HepG2 (cell line): ENCODE measurements at regions not wholly inside any gene's neighbourhood (a gene's known extent, or its start where the extent isn't known, plus 50 kb on each side); places are given as distances from the start of the nearest gene placed in this dataset.

Experiments
- ATAC-seq: fragments of 200-7000 bp; cut with Tn5 transposase; 3 replicates; pipeline ENCODE4 v1.9.1; 2020; ENCODE audit warnings: mild to moderate bottlenecking, moderate library complexity
- BruUV-seq: library from RNA; stranded (reverse); fragments of 400-500 nt; replicated peaks from 2 replicates; lab custom pipeline; 2021; lab: Mats Ljungman, UMichigan
- CTCF ChIA-PET: fragments of 300-600 bp; formaldehyde crosslinking; extraction: SDS; loops from one replicate; lab custom pipeline; 2021; ENCODE audit warnings: low total read pairs, inconsistent platforms, low intra/inter-chr PET ratio; lab: Yijun Ruan, JAX
- POLR2A ChIA-PET: fragments of 350-600 bp; sonication (Branson Sonifier 250); formaldehyde crosslinking; loops from one replicate; lab custom pipeline; 2020; ENCODE audit warnings: antibody characterized with exemption, inconsistent platforms; lab: Yijun Ruan, JAX
- DNase-seq: peaks from one replicate; pipeline ENCODE4 v3.0.0-alpha.2; 2015; ENCODE audit warnings: low spot score
- FAIRE-seq: peaks from 3 replicates; lab custom pipeline; 2011; peaks lifted over from hg19 to GRCh38; lab: Jason Lieb, UNC
- H2AFZ ChIP-seq: one replicate; pipeline ENCODE4 v1.6.1; 2011; ENCODE audit warnings: low read length, inconsistent platforms
- H3K27ac ChIP-seq: fragments of 300-600 bp; 3 replicates; pipeline ENCODE4 v1.8.0; 2011; ENCODE audit warnings: mixed run types, mild to moderate bottlenecking, mixed read lengths, low read length, inconsistent platforms; ENCODE audit not compliant: insufficient read depth; ENCODE audit errors: extremely low read length
- H3K27me3 ChIP-seq, 2 experiments: fragments of 200-600 bp in 1 of 2; 2 replicates in 1 of 2; 3 replicates in 1 of 2; pipeline versions ENCODE4 v1.6.0 to v1.8.0; 2011; ENCODE audit warnings: low read length in 2 of 2, mild to moderate bottlenecking in 2 of 2, moderate library complexity in 2 of 2, inconsistent platforms in 1 of 2; ENCODE audit not compliant: insufficient read depth in 2 of 2, control insufficient read depth in 1 of 2
- H3K36me3 ChIP-seq, 2 experiments: fragments of 200-600 bp in 1 of 2; replicated peaks in 1 of 2; 2 replicates in 1 of 2; 3 replicates in 1 of 2; pipeline versions ENCODE4 v1.5.1 to v1.8.0; 2011; ENCODE audit warnings: low read length in 2 of 2, inconsistent platforms in 1 of 2; ENCODE audit not compliant: insufficient read depth in 2 of 2, control insufficient read depth in 1 of 2
- H3K4me1 ChIP-seq: 2 replicates; pipeline ENCODE4 v1.5.1; 2012; ENCODE audit warnings: low read length, inconsistent platforms; ENCODE audit not compliant: insufficient read depth
- H3K4me2 ChIP-seq: 2 replicates; pipeline ENCODE4 v1.6.0; 2011; ENCODE audit warnings: low read depth, low read length, inconsistent platforms
- H3K4me3 ChIP-seq, 3 experiments: fragments of 200-600 bp in 1 of 3; sonication (generic), shearing (Covaris generic) in 1 of 3; replicated peaks in 1 of 3; 2 replicates each; pipeline ENCODE4 v1.5.1; 2011 to 2016; ENCODE audit warnings: low read length in 3 of 3, inconsistent platforms in 2 of 3, low read depth in 2 of 3, mild to moderate bottlenecking in 2 of 3, control low read depth in 1 of 3, mixed read lengths in 1 of 3; ENCODE audit not compliant: insufficient read depth in 1 of 3
- H3K79me2 ChIP-seq: one replicate; pipeline ENCODE4 v1.6.1; 2011; ENCODE audit warnings: low read length, inconsistent platforms; ENCODE audit not compliant: insufficient read depth
- H3K9ac ChIP-seq: 2 replicates; pipeline ENCODE4 v1.6.0; 2011; ENCODE audit warnings: mild to moderate bottlenecking, low read depth, low read length, inconsistent platforms; ENCODE audit not compliant: insufficient read depth
- H3K9me3 ChIP-seq: 2 replicates; pipeline ENCODE4 v1.5.1; 2012; ENCODE audit warnings: mild to moderate bottlenecking, low read length
- H4K20me1 ChIP-seq: 2 replicates; pipeline ENCODE4 v1.6.0; 2011; ENCODE audit warnings: inconsistent platforms, mild to moderate bottlenecking, low read length, moderate library complexity; ENCODE audit not compliant: insufficient read depth
- GLMP ChIP-seq: sonication (generic); formaldehyde crosslinking; IDR thresholded peaks from 2 replicates; pipeline ENCODE4 v1.9.0; 2021; ENCODE audit warnings: missing genetic modification reagents, mild to moderate bottlenecking, borderline replicate concordance
- GTF2F1 ChIP-seq: fragments of 150-350 bp; IDR thresholded peaks from 2 replicates; pipeline ENCODE4 v1.6.1; 2014; ENCODE audit warnings: low read length
- HMGXB3 ChIP-seq: sonication (generic); formaldehyde crosslinking; IDR thresholded peaks from 2 replicates; pipeline ENCODE4 v1.4.0; 2020; ENCODE audit warnings: missing genetic modification reagents, borderline replicate concordance
- HNF4A ChIP-seq: sonication (generic); formaldehyde crosslinking; IDR thresholded peaks from 2 replicates; pipeline ENCODE4 v1.4.0; 2020; ENCODE audit warnings: missing genetic modification reagents
- RBM39 ChIP-seq: fragments of 200-400 bp; formaldehyde crosslinking; IDR thresholded peaks from one replicate; pipeline ENCODE4 v1.6.1; 2018; ENCODE audit warnings: antibody characterized with exemption, mild to moderate bottlenecking, low read depth, low read length; ENCODE audit not compliant: poor library complexity, severe bottlenecking
- SMARCC2 ChIP-seq: fragments of 450-650 bp; IDR thresholded peaks from 2 replicates; pipeline ENCODE4 v1.6.1; 2017; ENCODE audit warnings: antibody characterized with exemption, mild to moderate bottlenecking
- TCF12 ChIP-seq, 2 experiments: fragments of 450-650 bp in 1 of 2; sonication (generic) in 1 of 2; formaldehyde crosslinking in 1 of 2; IDR thresholded peaks; 2 replicates each; pipeline versions ENCODE4 v1.6.1 to v1.8.0; 2017 to 2022; ENCODE audit warnings: antibody characterized with exemption in 1 of 2, mild to moderate bottlenecking in 1 of 2, missing genetic modification reagents in 1 of 2, moderate library complexity in 1 of 2
- TRIM24 ChIP-seq: sonication (generic); formaldehyde crosslinking; IDR thresholded peaks from 2 replicates; pipeline ENCODE4 v1.8.0; 2022; ENCODE audit warnings: mild to moderate bottlenecking, missing genetic modification reagents
- ZNF451 ChIP-seq: sonication (generic); formaldehyde crosslinking; IDR thresholded peaks from 2 replicates; pipeline ENCODE4 v1.5.0; 2020; ENCODE audit warnings: mild to moderate bottlenecking, missing genetic modification reagents
- ZNF564 ChIP-seq: sonication (generic); formaldehyde crosslinking; IDR thresholded peaks from 2 replicates; pipeline ENCODE4 v1.8.1; 2023; ENCODE audit warnings: mild to moderate bottlenecking, missing genetic modification reagents
- ZNF800 ChIP-seq: sonication (generic); formaldehyde crosslinking; IDR thresholded peaks from 2 replicates; pipeline ENCODE4 v1.4.0; 2020; ENCODE audit warnings: missing genetic modification reagents
- WGBS: methylation state at CpG from one replicate; pipeline ENCODE4 v1.1.6; 2017; ENCODE audit warnings: low lambda C conversion rate; 5-methylcytosine and 5-hydroxymethylcytosine counted together
- in situ Hi-C: cut with HindIII; loops from 2 replicates; pipeline ENCODE4 v1.10.0; 2017; ENCODE audit warnings: low pct_unique_long_range_greater_than_20kb; ENCODE audit not compliant: extremely low pct_ligation_motif_present
- intact Hi-C: fragments of 100-400 bp; cut with micrococcal nuclease; formaldehyde crosslinking; loops from one replicate; pipeline ENCODE4 v1.10.0; 2022; ENCODE audit not compliant: unreplicated experiment

- H3K9ac ChIP-seq, result no peak overlapping the region
- intact Hi-C loops (no loop called here), in situ Hi-C loops (no loop called here)
- ChIA-PET CTCF (no interaction called here), POLR2A (no interaction called here)
- H2AFZ ChIP-seq, result no peak overlapping the region
- no peaks in the 10 kb centered on the region for H3K9me3 ChIP-seq
- no peaks in the 10 kb centered on the region for H3K36me3 ChIP-seq
- DNase-seq, result no peak
- H4K20me1 ChIP-seq, result no peaks in the 10 kb centered on the region
- no TSS peak for BruUV-seq
- H3K27ac ChIP-seq, result no peak overlapping the region
- H3K27me3 ChIP-seq, result peaks cover 0 to 4% of the 10 kb centered on the region in 2 experiments; a peak in 1 of 5 replicates
- no peaks in the 10 kb centered on the region for H3K79me2 ChIP-seq
- TF ChIP-seq ZNF800 (CRISPR knock-in tag) (no peak), HNF4A (peak; percentile 33), TRIM24 (CRISPR knock-in tag) (no peak), ZNF564 (no peak)
- no peak overlapping the region for H3K4me3 ChIP-seq
- no peak for FAIRE-seq
- H3K4me1 ChIP-seq, result no peaks in the 10 kb centered on the region
- no peak for ATAC-seq
- no peak overlapping the region for H3K4me2 ChIP-seq
- 49% methylated on average over 3 of the region's 3 CpGs for WGBS
These were observed 145.0 kb upstream of the GHITM start for GRCh38 chr10:83994325-83994724.

- no peaks in the 10 kb centered on the region for H3K79me2 ChIP-seq
- H3K4me1 ChIP-seq, result no peaks in the 10 kb centered on the region
- no peaks in the 10 kb centered on the region for H3K9me3 ChIP-seq
- intact Hi-C loops (no loop called here), in situ Hi-C loops (no loop called here)
- no peak overlapping the region for H3K4me3 ChIP-seq
- no peak overlapping the region for H2AFZ ChIP-seq
- DNase-seq, result no peak
- POLR2A ChIA-PET, result no interaction called here
- FAIRE-seq, result no peak
- 0% methylated on average over 1 of the region's 4 CpGs for WGBS
- no peak overlapping the region for H3K27ac ChIP-seq
- CTCF ChIA-PET, result no interaction called here
- ATAC-seq, result no peak
- H3K9ac ChIP-seq, result no peak overlapping the region
- no TSS peak for BruUV-seq
- peaks cover 0 to 4% of the 10 kb centered on the region in 2 experiments; a peak in 1 of 5 replicates for H3K27me3 ChIP-seq
- no peaks in the 10 kb centered on the region for H3K36me3 ChIP-seq
- H4K20me1 ChIP-seq, result no peaks in the 10 kb centered on the region
- H3K4me2 ChIP-seq, result no peak overlapping the region
- no peak for TF ChIP-seq HMGXB3 (CRISPR knock-in tag)
- TF ChIP-seq RBM39, result no peak
- TF ChIP-seq GTF2F1, result no peak
- no peak for TF ChIP-seq SMARCC2
- TF ChIP-seq ZNF451 (CRISPR knock-in tag), result no peak
- TF ChIP-seq GLMP (CRISPR knock-in tag), result no peak
- TF ChIP-seq TCF12 (IDR thresholded peaks at IDR 0.05), result no peak
- no peak for TF ChIP-seq TCF12 (CRISPR knock-in tag; IDR thresholded peaks at IDR 0.05)
These were observed 143.5 kb upstream of the GHITM start for GRCh38 chr10:83995738-83996331.
